Natural killer cell (primary cell): ENCODE measurements at regions not wholly inside any gene's neighbourhood (a gene's known extent, or its start where the extent isn't known, plus 50 kb on each side); places are given as distances from the start of the nearest gene placed in this dataset.

Experiments used
- ATAC-seq, 3 donors: fragments of 150-1000 bp in 2 of 3; fragments of 200-7000 bp in 1 of 3; cut with Tn5 transposase; 1 replicate in 1 of 3; 2 replicates in 2 of 3; pipeline ENCODE4 v1.10.0; 2021; ENCODE audit warnings: mild to moderate bottlenecking in 2 of 3, moderate library complexity in 2 of 3
- DNase-seq, 2 donors: peaks; one replicate each; pipeline versions ENCODE4 v3.0.0 to v3.0.0-alpha.2; 2013 to 2021; ENCODE audit warnings: mixed read lengths in 1 of 2
- H3K27ac ChIP-seq: one replicate; pipeline ENCODE4 v1.5.1; 2013; ENCODE audit warnings: mild to moderate bottlenecking, low read length
- H3K27me3 ChIP-seq: one replicate; pipeline ENCODE4 v1.6.1; 2013; ENCODE audit warnings: low read length; ENCODE audit not compliant: control insufficient read depth, insufficient read depth
- H3K36me3 ChIP-seq: one replicate; pipeline ENCODE4 v1.6.1; 2013; ENCODE audit warnings: low read length; ENCODE audit not compliant: control insufficient read depth, insufficient read depth
- H3K4me1 ChIP-seq: one replicate; pipeline ENCODE4 v1.6.1; 2013; ENCODE audit warnings: low read length; ENCODE audit not compliant: control insufficient read depth, insufficient read depth
- H3K4me3 ChIP-seq: one replicate; pipeline ENCODE4 v1.5.1; 2013; ENCODE audit warnings: low read length
- H3K9me3 ChIP-seq: one replicate; pipeline ENCODE4 v1.6.1; 2013; ENCODE audit warnings: low read length; ENCODE audit not compliant: control insufficient read depth, insufficient read depth
- H3K27ac Mint-ChIP-seq, 2 donors: one replicate each; pipeline ENCODE4 v1.8.0; 2022; ENCODE audit warnings: mild to moderate bottlenecking in 2 of 2, mixed read lengths in 2 of 2, moderate library complexity in 1 of 2
- H3K27me3 Mint-ChIP-seq, 2 donors: one replicate each; pipeline ENCODE4 v1.8.0; 2022; ENCODE audit warnings: low read depth in 2 of 2, mixed read lengths in 2 of 2
- H3K36me3 Mint-ChIP-seq: one replicate; pipeline ENCODE4 v1.8.0; 2022; ENCODE audit warnings: mixed read lengths
- H3K4me1 Mint-ChIP-seq, 2 donors: one replicate each; pipeline ENCODE4 v1.8.0; 2022; ENCODE audit warnings: mixed read lengths in 2 of 2
- H3K4me3 Mint-ChIP-seq: one replicate; pipeline ENCODE4 v1.8.0; 2022; ENCODE audit warnings: mild to moderate bottlenecking, moderate library complexity, mixed read lengths
- H3K9me3 Mint-ChIP-seq, 2 donors: one replicate each; pipeline ENCODE4 v1.8.0; 2022; ENCODE audit warnings: mixed read lengths in 2 of 2
- CTCF ChIP-seq: fragments of 200-600 bp; IDR thresholded peaks from one replicate; pipeline ENCODE4 v1.8.0; 2022; ENCODE audit warnings: antibody characterized with exemption
- WGBS: methylation state at CpG from one replicate; pipeline ENCODE4 v1.1.7; 2013; ENCODE audit warnings: missing lambda C conversion rate; ENCODE audit not compliant: insufficient coverage; 5-methylcytosine and 5-hydroxymethylcytosine counted together
- intact Hi-C: fragments of 100-400 bp; cut with micrococcal nuclease; formaldehyde crosslinking; loops from one replicate; pipeline ENCODE4 v1.14.2; 2022

GRCh38 chr18:22257022-22257543, 87.7 kb downstream of the GATA6 start:
- Mint-ChIP-seq H3K4me1 (peaks cover 45 to 57% of the 10 kb centered on the region in 2 donors), H3K27ac (peak overlapping the region in 1 of 2 donors; percentile 48), H3K9me3 (no peaks in the 10 kb centered on the region), H3K36me3 (no peaks in the 10 kb centered on the region), H3K27me3 (peaks cover 28 to 34% of the 10 kb centered on the region in 2 donors), H3K4me3 (no peak overlapping the region)
- no peak overlapping the region for H3K4me3 ChIP-seq
- WGBS = 89% methylated on average over 5 of the region's 5 CpGs
- H3K9me3 ChIP-seq = no peaks in the 10 kb centered on the region
- no peak for TF ChIP-seq CTCF
- H3K27ac ChIP-seq = no peak overlapping the region
- DNase-seq (no peak), ATAC-seq (no peak)
- intact Hi-C loops = no loop called here
- H3K4me1 ChIP-seq = peaks cover 33% of the 10 kb centered on the region
- H3K27me3 ChIP-seq = no peaks in the 10 kb centered on the region
- no peaks in the 10 kb centered on the region for H3K36me3 ChIP-seq

GRCh38 chr18:22254088-22254487, 84.7 kb downstream of the GATA6 start:
- no peak overlapping the region for H3K27ac ChIP-seq
- WGBS = 72% methylated on average over 11 of the region's 11 CpGs
- ATAC-seq (no peak), DNase-seq (no peak)
- no peaks in the 10 kb centered on the region for H3K9me3 Mint-ChIP-seq
- H3K4me3 ChIP-seq = no peak overlapping the region
- peaks cover 16% of the 10 kb centered on the region for H3K4me1 ChIP-seq
- no peak overlapping the region for H3K4me3 Mint-ChIP-seq
- H3K27me3 Mint-ChIP-seq = peaks cover 33 to 36% of the 10 kb centered on the region in 2 donors
- intact Hi-C loops = no loop called here
- H3K36me3 Mint-ChIP-seq = no peaks in the 10 kb centered on the region
- H3K36me3 ChIP-seq = no peaks in the 10 kb centered on the region
- no peaks in the 10 kb centered on the region for H3K9me3 ChIP-seq
- no peaks in the 10 kb centered on the region for H3K27me3 ChIP-seq
- H3K4me1 Mint-ChIP-seq = peaks cover 26 to 32% of the 10 kb centered on the region in 2 donors
- TF ChIP-seq CTCF = no peak
- no peak overlapping the region for H3K27ac Mint-ChIP-seq

GRCh38 chr18:22253676-22254075, 84.3 kb downstream of the GATA6 start:
- DNase-seq = no peak
- H3K27me3 ChIP-seq = no peaks in the 10 kb centered on the region
- H3K4me1 ChIP-seq = peaks cover 16% of the 10 kb centered on the region
- H3K27me3 Mint-ChIP-seq = peaks cover 35% of the 10 kb centered on the region in 2 donors
- no peaks in the 10 kb centered on the region for H3K36me3 ChIP-seq
- peaks cover 25 to 28% of the 10 kb centered on the region in 2 donors for H3K4me1 Mint-ChIP-seq
- no peak for ATAC-seq
- H3K27ac Mint-ChIP-seq = no peak overlapping the region
- no peak for TF ChIP-seq CTCF
- no peaks in the 10 kb centered on the region for H3K9me3 Mint-ChIP-seq
- no peaks in the 10 kb centered on the region for H3K36me3 Mint-ChIP-seq
- 33% methylated on average over 4 of the region's 9 CpGs for WGBS
- no peak overlapping the region for H3K4me3 Mint-ChIP-seq
- H3K9me3 ChIP-seq = no peaks in the 10 kb centered on the region
- no peak overlapping the region for H3K4me3 ChIP-seq
- H3K27ac ChIP-seq = no peak overlapping the region
- intact Hi-C loops = no loop called here

- no peak for DNase-seq
- 61% methylated on average over 2 of the region's 5 CpGs for WGBS
- no peak overlapping the region for H3K27ac ChIP-seq
- H3K9me3 ChIP-seq = no peaks in the 10 kb centered on the region
- H3K27me3 ChIP-seq = no peaks in the 10 kb centered on the region
- H3K4me3 ChIP-seq = no peak overlapping the region
- peaks cover 16% of the 10 kb centered on the region for H3K4me1 ChIP-seq
- Mint-ChIP-seq H3K9me3 (no peaks in the 10 kb centered on the region), H3K27ac (no peak overlapping the region), H3K27me3 (peaks cover 30 to 35% of the 10 kb centered on the region in 2 donors), H3K4me3 (no peak overlapping the region), H3K4me1 (peaks cover 25 to 26% of the 10 kb centered on the region in 2 donors), H3K36me3 (no peaks in the 10 kb centered on the region)
- TF ChIP-seq CTCF = no peak
- ATAC-seq = no peak
- no peaks in the 10 kb centered on the region for H3K36me3 ChIP-seq
- intact Hi-C loops = no loop called here
These were observed 83.8 kb downstream of the GATA6 start for GRCh38 chr18:22253156-22253555.
